ENCODE measurements at regions not wholly inside any gene's neighbourhood (a gene's known extent, or its start where the extent isn't known, plus 50 kb on each side); places are given as distances from the start of the nearest gene placed in this dataset.
A peak's percentile ranks its signal among the peaks of the same experiment; 100 is the strongest.

DNA sequence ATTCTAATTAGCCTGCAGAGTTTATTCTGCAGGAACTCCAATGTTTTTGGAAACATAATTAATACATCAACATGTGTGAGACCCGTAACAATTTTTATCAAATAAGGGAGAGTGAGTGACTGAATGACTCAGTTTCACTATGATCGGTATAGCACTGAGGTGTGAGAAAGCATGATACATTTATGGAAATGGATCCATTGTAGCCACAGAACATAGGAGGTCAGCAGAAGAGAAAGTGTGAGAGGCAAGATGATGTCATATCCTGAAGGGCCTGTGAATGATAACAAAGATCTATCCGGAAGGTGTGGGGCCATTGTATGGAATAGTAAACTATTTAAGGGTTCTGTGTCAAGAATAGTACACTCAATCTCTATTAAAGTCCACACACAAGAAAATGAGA lies 1406.1 kb upstream of the TENM4 start (continued):
- TF ChIP-seq ZNF622 (IDR thresholded peaks at IDR 0.05): no peak
- TF ChIP-seq TCF7 (IDR thresholded peaks at IDR 0.05; ENCODE audit: borderline replicate concordance): no peak
- TF ChIP-seq, protein P1, sequence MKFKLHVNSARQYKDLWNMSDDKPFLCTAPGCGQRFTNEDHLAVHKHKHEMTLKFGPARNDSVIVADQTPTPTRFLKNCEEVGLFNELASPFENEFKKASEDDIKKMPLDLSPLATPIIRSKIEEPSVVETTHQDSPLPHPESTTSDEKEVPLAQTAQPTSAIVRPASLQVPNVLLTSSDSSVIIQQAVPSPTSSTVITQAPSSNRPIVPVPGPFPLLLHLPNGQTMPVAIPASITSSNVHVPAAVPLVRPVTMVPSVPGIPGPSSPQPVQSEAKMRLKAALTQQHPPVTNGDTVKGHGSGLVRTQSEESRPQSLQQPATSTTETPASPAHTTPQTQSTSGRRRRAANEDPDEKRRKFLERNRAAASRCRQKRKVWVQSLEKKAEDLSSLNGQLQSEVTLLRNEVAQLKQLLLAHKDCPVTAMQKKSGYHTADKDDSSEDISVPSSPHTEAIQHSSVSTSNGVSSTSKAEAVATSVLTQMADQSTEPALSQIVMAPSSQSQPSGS (IDR thresholded peaks at IDR 0.05; ENCODE audit: low read length): peak; percentile 95
- TF ChIP-seq, protein P2, sequence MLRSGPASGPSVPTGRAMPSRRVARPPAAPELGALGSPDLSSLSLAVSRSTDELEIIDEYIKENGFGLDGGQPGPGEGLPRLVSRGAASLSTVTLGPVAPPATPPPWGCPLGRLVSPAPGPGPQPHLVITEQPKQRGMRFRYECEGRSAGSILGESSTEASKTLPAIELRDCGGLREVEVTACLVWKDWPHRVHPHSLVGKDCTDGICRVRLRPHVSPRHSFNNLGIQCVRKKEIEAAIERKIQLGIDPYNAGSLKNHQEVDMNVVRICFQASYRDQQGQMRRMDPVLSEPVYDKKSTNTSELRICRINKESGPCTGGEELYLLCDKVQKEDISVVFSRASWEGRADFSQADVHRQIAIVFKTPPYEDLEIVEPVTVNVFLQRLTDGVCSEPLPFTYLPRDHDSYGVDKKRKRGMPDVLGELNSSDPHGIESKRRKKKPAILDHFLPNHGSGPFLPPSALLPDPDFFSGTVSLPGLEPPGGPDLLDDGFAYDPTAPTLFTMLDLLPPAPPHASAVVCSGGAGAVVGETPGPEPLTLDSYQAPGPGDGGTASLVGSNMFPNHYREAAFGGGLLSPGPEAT (IDR thresholded peaks at IDR 0.05; ENCODE audit: low read depth): peak; percentile 65
- no peak for TF ChIP-seq YY1 (IDR thresholded peaks at IDR 0.05; ENCODE audit: low read depth, low read length)
- TF ChIP-seq SMARCA5 (IDR thresholded peaks at IDR 0.05): no peak
- no peak for TF ChIP-seq CHD1 (IDR thresholded peaks at IDR 0.05; ENCODE audit: low read depth, low read length)
- no peak for TF ChIP-seq TBL1XR1 (IDR thresholded peaks at IDR 0.05; ENCODE audit: low read depth, low read length)
- no peak for TF ChIP-seq PAX8 (IDR thresholded peaks at IDR 0.05)
- no peak for TF ChIP-seq CBX5 (IDR thresholded peaks at IDR 0.05; ENCODE audit: low read depth)
- TF ChIP-seq MXI1 (IDR thresholded peaks at IDR 0.05; ENCODE audit: low read depth, low read length): no peak
- TF ChIP-seq, protein P3, sequence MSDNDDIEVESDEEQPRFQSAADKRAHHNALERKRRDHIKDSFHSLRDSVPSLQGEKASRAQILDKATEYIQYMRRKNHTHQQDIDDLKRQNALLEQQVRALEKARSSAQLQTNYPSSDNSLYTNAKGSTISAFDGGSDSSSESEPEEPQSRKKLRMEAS (IDR thresholded peaks at IDR 0.05; ENCODE audit: low read depth, low read length): no peak
- 0 out of 2 replicates have a peak, but pooled peaks have one; percentile 36 for TF ChIP-seq IRF4 (IDR thresholded peaks at IDR 0.05; ENCODE audit: low read depth, low read length)
- no peak for TF ChIP-seq MYC (IDR thresholded peaks at IDR 0.05; ENCODE audit: insufficient read depth, insufficient read length, insufficient replicate concordance, low read length, severe bottlenecking)
- TF ChIP-seq RUNX3 (IDR thresholded peaks at IDR 0.05; ENCODE audit: low read length): peak; percentile 87
- no peak for TF ChIP-seq RB1 (IDR thresholded peaks at IDR 0.05; ENCODE audit: borderline replicate concordance)
- TF ChIP-seq, protein P4, sequence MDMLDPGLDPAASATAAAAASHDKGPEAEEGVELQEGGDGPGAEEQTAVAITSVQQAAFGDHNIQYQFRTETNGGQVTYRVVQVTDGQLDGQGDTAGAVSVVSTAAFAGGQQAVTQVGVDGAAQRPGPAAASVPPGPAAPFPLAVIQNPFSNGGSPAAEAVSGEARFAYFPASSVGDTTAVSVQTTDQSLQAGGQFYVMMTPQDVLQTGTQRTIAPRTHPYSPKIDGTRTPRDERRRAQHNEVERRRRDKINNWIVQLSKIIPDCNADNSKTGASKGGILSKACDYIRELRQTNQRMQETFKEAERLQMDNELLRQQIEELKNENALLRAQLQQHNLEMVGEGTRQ (IDR thresholded peaks at IDR 0.05; ENCODE audit: borderline replicate concordance, low read depth, low read length): no peak
- TF ChIP-seq KDM1A (IDR thresholded peaks at IDR 0.05; ENCODE audit: borderline replicate concordance): no peak
- TF ChIP-seq NR2C1 (IDR thresholded peaks at IDR 0.05): no peak
- no peak for TF ChIP-seq POU2F2 (IDR thresholded peaks at IDR 0.05; ENCODE audit: borderline replicate concordance, low read depth, low read length)
- TF ChIP-seq, protein P5, sequence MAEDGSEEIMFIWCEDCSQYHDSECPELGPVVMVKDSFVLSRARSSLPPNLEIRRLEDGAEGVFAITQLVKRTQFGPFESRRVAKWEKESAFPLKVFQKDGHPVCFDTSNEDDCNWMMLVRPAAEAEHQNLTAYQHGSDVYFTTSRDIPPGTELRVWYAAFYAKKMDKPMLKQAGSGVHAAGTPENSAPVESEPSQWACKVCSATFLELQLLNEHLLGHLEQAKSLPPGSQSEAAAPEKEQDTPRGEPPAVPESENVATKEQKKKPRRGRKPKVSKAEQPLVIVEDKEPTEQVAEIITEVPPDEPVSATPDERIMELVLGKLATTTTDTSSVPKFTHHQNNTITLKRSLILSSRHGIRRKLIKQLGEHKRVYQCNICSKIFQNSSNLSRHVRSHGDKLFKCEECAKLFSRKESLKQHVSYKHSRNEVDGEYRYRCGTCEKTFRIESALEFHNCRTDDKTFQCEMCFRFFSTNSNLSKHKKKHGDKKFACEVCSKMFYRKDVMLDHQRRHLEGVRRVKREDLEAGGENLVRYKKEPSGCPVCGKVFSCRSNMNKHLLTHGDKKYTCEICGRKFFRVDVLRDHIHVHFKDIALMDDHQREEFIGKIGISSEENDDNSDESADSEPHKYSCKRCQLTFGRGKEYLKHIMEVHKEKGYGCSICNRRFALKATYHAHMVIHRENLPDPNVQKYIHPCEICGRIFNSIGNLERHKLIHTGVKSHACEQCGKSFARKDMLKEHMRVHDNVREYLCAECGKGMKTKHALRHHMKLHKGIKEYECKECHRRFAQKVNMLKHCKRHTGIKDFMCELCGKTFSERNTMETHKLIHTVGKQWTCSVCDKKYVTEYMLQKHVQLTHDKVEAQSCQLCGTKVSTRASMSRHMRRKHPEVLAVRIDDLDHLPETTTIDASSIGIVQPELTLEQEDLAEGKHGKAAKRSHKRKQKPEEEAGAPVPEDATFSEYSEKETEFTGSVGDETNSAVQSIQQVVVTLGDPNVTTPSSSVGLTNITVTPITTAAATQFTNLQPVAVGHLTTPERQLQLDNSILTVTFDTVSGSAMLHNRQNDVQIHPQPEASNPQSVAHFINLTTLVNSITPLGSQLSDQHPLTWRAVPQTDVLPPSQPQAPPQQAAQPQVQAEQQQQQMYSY (CRISPR knock-in tag; IDR thresholded peaks at IDR 0.05): no peak
- peak; percentile 18 for TF ChIP-seq KLF5 (IDR thresholded peaks at IDR 0.05; ENCODE audit: partially characterized antibody)
- TF ChIP-seq, protein P6, sequence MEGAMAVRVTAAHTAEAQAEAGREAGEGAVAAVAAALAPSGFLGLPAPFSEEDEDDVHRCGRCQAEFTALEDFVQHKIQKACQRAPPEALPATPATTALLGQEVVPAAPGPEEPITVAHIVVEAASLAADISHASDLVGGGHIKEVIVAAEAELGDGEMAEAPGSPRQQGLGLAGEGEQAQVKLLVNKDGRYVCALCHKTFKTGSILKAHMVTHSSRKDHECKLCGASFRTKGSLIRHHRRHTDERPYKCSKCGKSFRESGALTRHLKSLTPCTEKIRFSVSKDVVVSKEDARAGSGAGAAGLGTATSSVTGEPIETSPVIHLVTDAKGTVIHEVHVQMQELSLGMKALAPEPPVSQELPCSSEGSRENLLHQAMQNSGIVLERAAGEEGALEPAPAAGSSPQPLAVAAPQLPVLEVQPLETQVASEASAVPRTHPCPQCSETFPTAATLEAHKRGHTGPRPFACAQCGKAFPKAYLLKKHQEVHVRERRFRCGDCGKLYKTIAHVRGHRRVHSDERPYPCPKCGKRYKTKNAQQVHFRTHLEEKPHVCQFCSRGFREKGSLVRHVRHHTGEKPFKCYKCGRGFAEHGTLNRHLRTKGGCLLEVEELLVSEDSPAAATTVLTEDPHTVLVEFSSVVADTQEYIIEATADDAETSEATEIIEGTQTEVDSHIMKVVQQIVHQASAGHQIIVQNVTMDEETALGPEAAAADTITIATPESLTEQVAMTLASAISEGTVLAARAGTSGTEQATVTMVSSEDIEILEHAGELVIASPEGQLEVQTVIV (IDR thresholded peaks at IDR 0.05; ENCODE audit: borderline replicate concordance, partially characterized antibody): no peak
